ENCODE measurements at regions not wholly inside any gene's neighbourhood (a gene's known extent, or its start where the extent isn't known, plus 50 kb on each side); places are given as distances from the start of the nearest gene placed in this dataset.

GRCh38 chr9:1267581-1267980 lies 217.4 kb downstream of the DMRT2 start:
- no peaks in the 10 kb centered on the region for H3K36me3 Mint-ChIP-seq (ENCODE audit: unreplicated experiment)
- H3K27me3 Mint-ChIP-seq (ENCODE audit: unreplicated experiment) = no peaks in the 10 kb centered on the region
- DNase-seq (ENCODE audit: extremely low spot score, unreplicated experiment) = no peak
- H3K4me1 Mint-ChIP-seq (ENCODE audit: unreplicated experiment) = no peaks in the 10 kb centered on the region
- no peaks in the 10 kb centered on the region for H3K9me3 Mint-ChIP-seq (ENCODE audit: unreplicated experiment)
- no peak overlapping the region for H3K4me3 Mint-ChIP-seq (ENCODE audit: unreplicated experiment)
- no peak overlapping the region for H3K27ac Mint-ChIP-seq (ENCODE audit: unreplicated experiment)
- TF ChIP-seq CTCF (IDR thresholded peaks at IDR 0.05) = no peak

GRCh38 chr9:1269533-1270315 lies 219.6 kb downstream of the DMRT2 start:
- Mint-ChIP-seq H3K4me1 (ENCODE audit: unreplicated experiment) (no peaks in the 10 kb centered on the region), H3K27me3 (ENCODE audit: unreplicated experiment) (no peaks in the 10 kb centered on the region), H3K4me3 (ENCODE audit: unreplicated experiment) (no peak overlapping the region), H3K27ac (ENCODE audit: unreplicated experiment) (no peak overlapping the region), H3K36me3 (ENCODE audit: unreplicated experiment) (no peaks in the 10 kb centered on the region), H3K9me3 (ENCODE audit: unreplicated experiment) (peaks cover 3% of the 10 kb centered on the region)
- no peak for DNase-seq (ENCODE audit: extremely low spot score, unreplicated experiment)
- TF ChIP-seq CTCF (IDR thresholded peaks at IDR 0.05) = no peak

GRCh38 chr9:1271367-1271766 lies 221.2 kb downstream of the DMRT2 start:
- no peak for TF ChIP-seq CTCF (IDR thresholded peaks at IDR 0.05)
- H3K9me3 Mint-ChIP-seq (ENCODE audit: unreplicated experiment) = peaks cover 3% of the 10 kb centered on the region
- H3K4me1 Mint-ChIP-seq (ENCODE audit: unreplicated experiment) = no peaks in the 10 kb centered on the region
- H3K27me3 Mint-ChIP-seq (ENCODE audit: unreplicated experiment) = no peaks in the 10 kb centered on the region
- DNase-seq (ENCODE audit: extremely low spot score, unreplicated experiment) = no peak
- H3K27ac Mint-ChIP-seq (ENCODE audit: unreplicated experiment) = no peak overlapping the region
- no peaks in the 10 kb centered on the region for H3K36me3 Mint-ChIP-seq (ENCODE audit: unreplicated experiment)
- no peak overlapping the region for H3K4me3 Mint-ChIP-seq (ENCODE audit: unreplicated experiment)

- no peak for DNase-seq (ENCODE audit: extremely low spot score, unreplicated experiment)
- no peak overlapping the region for H3K4me3 Mint-ChIP-seq (ENCODE audit: unreplicated experiment)
- no peaks in the 10 kb centered on the region for H3K36me3 Mint-ChIP-seq (ENCODE audit: unreplicated experiment)
- H3K4me1 Mint-ChIP-seq (ENCODE audit: unreplicated experiment) = no peaks in the 10 kb centered on the region
- H3K27me3 Mint-ChIP-seq (ENCODE audit: unreplicated experiment) = no peaks in the 10 kb centered on the region
- TF ChIP-seq CTCF (IDR thresholded peaks at IDR 0.05) = no peak
- H3K9me3 Mint-ChIP-seq (ENCODE audit: unreplicated experiment) = peaks cover 3% of the 10 kb centered on the region
- no peak overlapping the region for H3K27ac Mint-ChIP-seq (ENCODE audit: unreplicated experiment)
These were observed 221.6 kb downstream of the DMRT2 start for GRCh38 chr9:1271786-1272185.

GRCh38 chr9:1272488-1272887 lies 222.3 kb downstream of the DMRT2 start:
- DNase-seq (ENCODE audit: extremely low spot score, unreplicated experiment) = no peak
- Mint-ChIP-seq H3K4me3 (ENCODE audit: unreplicated experiment) (no peak overlapping the region), H3K27me3 (ENCODE audit: unreplicated experiment) (no peaks in the 10 kb centered on the region), H3K36me3 (ENCODE audit: unreplicated experiment) (no peaks in the 10 kb centered on the region), H3K9me3 (ENCODE audit: unreplicated experiment) (peaks cover 3% of the 10 kb centered on the region), H3K27ac (ENCODE audit: unreplicated experiment) (no peak overlapping the region), H3K4me1 (ENCODE audit: unreplicated experiment) (no peaks in the 10 kb centered on the region)
- no peak for TF ChIP-seq CTCF (IDR thresholded peaks at IDR 0.05)

Data from osteocyte (in vitro differentiated cells).